22Rv1 (cell line): ENCODE measurements at regions not wholly inside any gene's neighbourhood (a gene's known extent, or its start where the extent isn't known, plus 50 kb on each side); places are given as distances from the start of the nearest gene placed in this dataset.

ENCODE experiments used
- ZFX ChIP-seq: fragments of 450-650 bp; IDR thresholded peaks from 2 replicates; pipeline ENCODE4 v1.6.1; 2017; ENCODE audit warnings: antibody characterized with exemption, borderline replicate concordance
- TF ChIP-seq, protein P1 (sequence below): fragments of 450-650 bp; IDR thresholded peaks from 2 replicates; pipeline ENCODE4 v1.5.1; 2017; ENCODE audit warnings: mild to moderate bottlenecking

DNA sequence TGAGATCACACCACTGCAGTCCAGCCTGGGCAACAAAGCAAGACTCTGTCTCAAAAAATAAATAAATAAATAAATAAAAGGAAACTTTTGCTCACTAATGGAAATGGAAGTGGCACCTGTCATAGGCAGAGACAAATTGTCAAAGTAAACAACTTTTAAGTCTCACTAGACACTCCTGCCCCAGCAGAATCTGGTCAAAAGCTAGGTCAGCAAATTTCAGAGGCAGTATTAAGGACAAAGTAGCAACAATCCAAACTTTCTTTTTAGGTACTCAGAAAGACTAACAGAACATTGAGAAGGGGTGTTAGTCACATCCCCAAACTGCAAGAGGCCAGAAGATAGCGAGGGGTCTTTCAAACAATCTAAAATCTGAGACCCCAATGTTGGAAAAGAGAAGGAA lies 101.4 kb upstream of the MSX2 start:
- TF ChIP-seq, protein P1, sequence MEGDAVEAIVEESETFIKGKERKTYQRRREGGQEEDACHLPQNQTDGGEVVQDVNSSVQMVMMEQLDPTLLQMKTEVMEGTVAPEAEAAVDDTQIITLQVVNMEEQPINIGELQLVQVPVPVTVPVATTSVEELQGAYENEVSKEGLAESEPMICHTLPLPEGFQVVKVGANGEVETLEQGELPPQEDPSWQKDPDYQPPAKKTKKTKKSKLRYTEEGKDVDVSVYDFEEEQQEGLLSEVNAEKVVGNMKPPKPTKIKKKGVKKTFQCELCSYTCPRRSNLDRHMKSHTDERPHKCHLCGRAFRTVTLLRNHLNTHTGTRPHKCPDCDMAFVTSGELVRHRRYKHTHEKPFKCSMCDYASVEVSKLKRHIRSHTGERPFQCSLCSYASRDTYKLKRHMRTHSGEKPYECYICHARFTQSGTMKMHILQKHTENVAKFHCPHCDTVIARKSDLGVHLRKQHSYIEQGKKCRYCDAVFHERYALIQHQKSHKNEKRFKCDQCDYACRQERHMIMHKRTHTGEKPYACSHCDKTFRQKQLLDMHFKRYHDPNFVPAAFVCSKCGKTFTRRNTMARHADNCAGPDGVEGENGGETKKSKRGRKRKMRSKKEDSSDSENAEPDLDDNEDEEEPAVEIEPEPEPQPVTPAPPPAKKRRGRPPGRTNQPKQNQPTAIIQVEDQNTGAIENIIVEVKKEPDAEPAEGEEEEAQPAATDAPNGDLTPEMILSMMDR, result no peak
- no peak for TF ChIP-seq ZFX
